ENCODE measurements at regions not wholly inside any gene's neighbourhood (a gene's known extent, or its start where the extent isn't known, plus 50 kb on each side); places are given as distances from the start of the nearest gene placed in this dataset.

- TF ChIP-seq CTCF (IDR thresholded peaks at IDR 0.05) (no peak), POLR2A (IDR thresholded peaks at IDR 0.05) (no peak), EP300 (IDR thresholded peaks at IDR 0.05) (no peak)
Measured at GRCh38 chr21:39063517-39063916, 119.7 kb downstream of the PSMG1 start.
